Panc1 (cell line): ENCODE measurements at regions not wholly inside any gene's neighbourhood (a gene's known extent, or its start where the extent isn't known, plus 50 kb on each side); places are given as distances from the start of the nearest gene placed in this dataset.
"Not testable (repeated sequence)": the region's sequence is repeated elsewhere in the genome, so short reads cannot be mapped to it uniquely, and the experiment has no call there.

Experiments
- ATAC-seq: fragments of 200-7000 bp; cut with Tn5 transposase; 2 replicates; pipeline ENCODE4 v1.9.1; 2020; ENCODE audit warnings: mild to moderate bottlenecking, moderate library complexity
- BruUV-seq: library from RNA; stranded (reverse); fragments of 400-500 nt; replicated peaks from 2 replicates; lab custom pipeline; 2021; lab: Mats Ljungman, UMichigan
- CTCF ChIA-PET: fragments of 300-600 bp; sonication (Branson Sonifier 250); formaldehyde crosslinking; loops from one replicate; lab custom pipeline; 2022; ENCODE audit warnings: antibody characterized with exemption; lab: Charles Lee
- POLR2A ChIA-PET: fragments of 300-600 bp; sonication (Branson Sonifier 250); formaldehyde crosslinking; loops from one replicate; lab custom pipeline; 2022; ENCODE audit warnings: antibody characterized with exemption; lab: Charles Lee
- DNase-seq: peaks from one replicate; pipeline ENCODE4 v3.0.0-alpha.2; 2010; ENCODE audit warnings: low read depth, low spot score
- H3K27ac ChIP-seq: 2 replicates; pipeline ENCODE4 v1.5.1; 2011; ENCODE audit warnings: mild to moderate bottlenecking, low read length, inconsistent platforms
- H3K27me3 ChIP-seq: fragments of 200-500 bp; sonication (Bioruptor generic); 2 replicates; pipeline ENCODE4 v1.6.0; 2014; ENCODE audit warnings: low read length, inconsistent platforms; ENCODE audit not compliant: control insufficient read depth, insufficient read depth
- H3K36me3 ChIP-seq: fragments of 200-500 bp; sonication (Bioruptor generic); 2 replicates; pipeline ENCODE4 v1.5.1; 2014; ENCODE audit warnings: inconsistent platforms, mild to moderate bottlenecking, low read length, moderate library complexity; ENCODE audit not compliant: control insufficient read depth, insufficient read depth
- H3K4me1 ChIP-seq: 2 replicates; pipeline ENCODE4 v1.5.1; 2011; ENCODE audit warnings: inconsistent platforms, mild to moderate bottlenecking, low read length, moderate library complexity; ENCODE audit not compliant: control insufficient read depth, insufficient read depth
- H3K4me3 ChIP-seq, 2 experiments: 2 replicates each; pipeline ENCODE4 v1.5.1; 2011 to 2012; ENCODE audit warnings: low read depth in 2 of 2, low read length in 2 of 2, mild to moderate bottlenecking in 2 of 2, inconsistent platforms in 1 of 2, moderate library complexity in 1 of 2
- H3K9me3 ChIP-seq: fragments of 200-500 bp; sonication (Bioruptor generic); 2 replicates; pipeline ENCODE4 v1.5.1; 2014; ENCODE audit warnings: low read depth, mild to moderate bottlenecking, inconsistent platforms, low read length, moderate library complexity; ENCODE audit not compliant: control insufficient read depth, insufficient read depth
- CTCF ChIP-seq: fragments of 450-650 bp; IDR thresholded peaks from 2 replicates; pipeline ENCODE4 v1.5.1; 2017; ENCODE audit warnings: mild to moderate bottlenecking
- POLR2AphosphoS5 ChIP-seq: IDR thresholded peaks from 2 replicates; pipeline ENCODE4 v1.6.1; 2012; ENCODE audit warnings: mild to moderate bottlenecking, low read depth, low read length, moderate library complexity
- REST ChIP-seq, 2 experiments: IDR thresholded peaks; 2 replicates each; pipeline ENCODE4 v1.6.1; 2011 to 2012; ENCODE audit warnings: low read depth in 2 of 2, control low read depth in 1 of 2, low read length in 1 of 2, mild to moderate bottlenecking in 1 of 2, moderate library complexity in 1 of 2; ENCODE audit not compliant: insufficient read depth in 1 of 2
- SIN3A ChIP-seq: IDR thresholded peaks from 2 replicates; pipeline ENCODE4 v1.6.1; 2012; ENCODE audit warnings: low read depth, mild to moderate bottlenecking, low read length, moderate library complexity, borderline replicate concordance; ENCODE audit not compliant: insufficient read depth
- TCF7L2 ChIP-seq: IDR thresholded peaks from 2 replicates; pipeline ENCODE4 v1.6.1; 2011; ENCODE audit warnings: mild to moderate bottlenecking, low read depth, low read length, inconsistent platforms
- in situ Hi-C: cut with HindIII; loops from 2 replicates; pipeline ENCODE4 v1.10.0; 2016; ENCODE audit warnings: low sequenced_read_pairs, low pct_unique_long_range_greater_than_20kb
- intact Hi-C: fragments of 100-400 bp; cut with micrococcal nuclease; formaldehyde crosslinking; loops from one replicate; pipeline ENCODE4 v1.10.0; 2022; ENCODE audit not compliant: unreplicated experiment

DNA sequence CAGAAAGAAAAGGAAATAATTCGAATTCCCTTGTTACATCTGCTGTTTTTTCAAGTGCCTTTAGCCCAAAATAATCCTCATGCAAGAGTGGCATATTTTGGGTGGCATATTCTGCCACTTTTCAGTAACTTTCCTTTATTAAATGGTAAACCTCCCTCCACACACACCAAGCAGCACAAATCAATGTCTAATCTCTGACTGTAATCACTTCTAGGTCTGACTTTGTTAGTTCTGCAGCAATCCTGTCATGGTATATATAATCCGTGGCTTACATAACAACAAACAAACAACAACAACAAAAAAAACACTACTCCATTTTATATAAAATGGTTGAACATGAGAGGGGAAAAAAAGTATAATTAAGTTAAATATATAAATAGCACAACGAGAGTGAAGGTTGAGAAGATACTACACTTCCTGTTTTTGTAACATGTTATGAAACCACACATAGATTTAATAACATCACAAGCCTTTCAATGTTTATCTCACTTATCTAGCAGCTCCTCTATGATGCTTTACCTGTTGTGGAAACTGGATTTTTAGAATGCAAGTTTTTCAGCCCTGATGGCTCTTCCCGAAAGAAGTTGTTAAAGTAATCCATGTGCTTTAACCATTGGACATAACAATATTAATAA is 715.4 kb downstream of the GRXCR1 start:
- DNase-seq (no peak), ATAC-seq (no peak)
- no peak overlapping the region for H3K27ac ChIP-seq
- no peaks in the 10 kb centered on the region for H3K9me3 ChIP-seq
- ChIA-PET POLR2A (no interaction called here), CTCF (no interaction called here)
- TF ChIP-seq TCF7L2 (no peak), REST (IDR thresholded peaks at IDR 0.05; ENCODE audit: insufficient read depth in 1 of 2, low read depth in 2 of 2, low read length in 1 of 2) (no peak), SIN3A (no peak), POLR2AphosphoS5 (no peak), CTCF (no peak)
- intact Hi-C loops (no loop called here), in situ Hi-C loops (no loop called here)
- no peaks in the 10 kb centered on the region for H3K36me3 ChIP-seq
- H3K4me1 ChIP-seq = no peaks in the 10 kb centered on the region
- no TSS peak for BruUV-seq
- H3K27me3 ChIP-seq = no peaks in the 10 kb centered on the region
- no peak overlapping the region for H3K4me3 ChIP-seq

GRCh38 chr4:43619219-43619618 is 726.7 kb downstream of the GRXCR1 start:
- no peaks in the 10 kb centered on the region for H3K4me1 ChIP-seq
- POLR2A ChIA-PET = no interaction called here
- CTCF ChIA-PET = no interaction called here
- BruUV-seq = no TSS peak
- ATAC-seq = no peak
- no peaks in the 10 kb centered on the region for H3K36me3 ChIP-seq
- H3K4me3 ChIP-seq = no peak overlapping the region
- in situ Hi-C loops = no loop called here
- intact Hi-C loops = no loop called here
- no peaks in the 10 kb centered on the region for H3K9me3 ChIP-seq
- H3K27ac ChIP-seq = no peak overlapping the region
- H3K27me3 ChIP-seq = no peaks in the 10 kb centered on the region
- DNase-seq = no peak
- TF ChIP-seq TCF7L2 (no peak), SIN3A (no peak), CTCF (no peak), REST (IDR thresholded peaks at IDR 0.05; ENCODE audit: insufficient read depth in 1 of 2, low read depth in 2 of 2, low read length in 1 of 2) (no peak), POLR2AphosphoS5 (no peak)

DNA sequence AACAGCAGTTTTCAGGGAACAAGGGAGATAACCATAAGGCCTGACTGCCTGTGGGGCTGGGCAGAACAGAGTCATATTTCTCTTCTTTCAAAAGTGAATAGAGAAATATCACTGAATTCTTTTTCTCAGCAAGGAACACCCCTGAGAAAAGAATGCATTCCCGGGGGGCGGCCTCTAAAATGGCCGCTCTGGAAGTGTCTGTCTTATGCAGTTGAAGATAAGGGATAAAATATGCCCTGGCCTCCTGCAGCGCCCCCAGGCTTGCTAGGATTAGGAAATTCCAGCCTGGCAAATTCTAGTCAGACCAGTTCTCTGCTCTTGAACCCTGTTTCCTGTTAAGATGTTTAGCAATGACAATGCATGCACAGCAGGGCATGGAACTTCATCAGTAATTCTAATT is 745.4 kb downstream of the GRXCR1 start:
- H3K27me3 ChIP-seq, H3K27ac ChIP-seq, intact Hi-C loops, H3K9me3 ChIP-seq, BruUV-seq, H3K36me3 ChIP-seq, H3K4me1 ChIP-seq, H3K4me3 ChIP-seq, ATAC-seq, DNase-seq, in situ Hi-C loops, CTCF ChIA-PET, POLR2A ChIA-PET: not testable (repeated sequence)
